ENCODE measurements at regions not wholly inside any gene's neighbourhood (a gene's known extent, or its start where the extent isn't known, plus 50 kb on each side); places are given as distances from the start of the nearest gene placed in this dataset.

- in situ Hi-C loops (cut with MboI; ENCODE audit: low sequenced_read_pairs, unreplicated experiment), result no loop called here
- no peak for DNase-seq (ENCODE audit: low spot score)
- TF ChIP-seq CTCF (IDR thresholded peaks at IDR 0.05; ENCODE audit: borderline replicate concordance, control extremely low read depth, extremely low read depth, insufficient read depth, missing control alignments), result no peak
Observed at GRCh38 chr9:102862478-102862877, 132.7 kb upstream of the CYLC2 start.

- no peak for TF ChIP-seq CTCF (IDR thresholded peaks at IDR 0.05; ENCODE audit: borderline replicate concordance, control extremely low read depth, extremely low read depth, insufficient read depth, missing control alignments)
- no peak for DNase-seq (ENCODE audit: low spot score)
- in situ Hi-C loops (cut with MboI; ENCODE audit: low sequenced_read_pairs, unreplicated experiment), result no loop called here
Observed at GRCh38 chr9:102855641-102856040, 139.5 kb upstream of the CYLC2 start.

GRCh38 chr9:102845827-102846371 is 149.2 kb upstream of the CYLC2 start:
- in situ Hi-C loops (cut with MboI; ENCODE audit: low sequenced_read_pairs, unreplicated experiment), result no loop called here
- no peak for DNase-seq (ENCODE audit: low spot score)
- no peak for TF ChIP-seq CTCF (IDR thresholded peaks at IDR 0.05; ENCODE audit: borderline replicate concordance, control extremely low read depth, extremely low read depth, insufficient read depth, missing control alignments)

GRCh38 chr9:102844716-102845115 is 150.4 kb upstream of the CYLC2 start:
- no peak for DNase-seq (ENCODE audit: low spot score)
- in situ Hi-C loops (cut with MboI; ENCODE audit: low sequenced_read_pairs, unreplicated experiment), result no loop called here
- no peak for TF ChIP-seq CTCF (IDR thresholded peaks at IDR 0.05; ENCODE audit: borderline replicate concordance, control extremely low read depth, extremely low read depth, insufficient read depth, missing control alignments)

GRCh38 chr9:102842423-102842822 is 152.7 kb upstream of the CYLC2 start:
- TF ChIP-seq CTCF (IDR thresholded peaks at IDR 0.05; ENCODE audit: borderline replicate concordance, control extremely low read depth, extremely low read depth, insufficient read depth, missing control alignments), result no peak
- in situ Hi-C loops (cut with MboI; ENCODE audit: low sequenced_read_pairs, unreplicated experiment), result no loop called here
- DNase-seq (ENCODE audit: low spot score), result no peak

GRCh38 chr9:102841376-102841775 is 153.8 kb upstream of the CYLC2 start:
- no peak for DNase-seq (ENCODE audit: low spot score)
- in situ Hi-C loops (cut with MboI; ENCODE audit: low sequenced_read_pairs, unreplicated experiment), result no loop called here
- TF ChIP-seq CTCF (IDR thresholded peaks at IDR 0.05; ENCODE audit: borderline replicate concordance, control extremely low read depth, extremely low read depth, insufficient read depth, missing control alignments), result no peak

- in situ Hi-C loops (cut with MboI; ENCODE audit: low sequenced_read_pairs, unreplicated experiment), result no loop called here
- no peak for TF ChIP-seq CTCF (IDR thresholded peaks at IDR 0.05; ENCODE audit: borderline replicate concordance, control extremely low read depth, extremely low read depth, insufficient read depth, missing control alignments)
- DNase-seq (ENCODE audit: low spot score), result no peak
Observed at GRCh38 chr9:102840335-102840734, 154.8 kb upstream of the CYLC2 start.

Data from GM13976 (cell line).